Type B pancreatic cell (in vitro differentiated cells): ENCODE measurements at regions not wholly inside any gene's neighbourhood (a gene's known extent, or its start where the extent isn't known, plus 50 kb on each side); places are given as distances from the start of the nearest gene placed in this dataset.

Experiments used
- DNase-seq: peaks from one replicate; pipeline ENCODE4 v3.0.0; 2021; ENCODE audit warnings: mixed read lengths; ENCODE audit not compliant: unreplicated experiment; ENCODE audit errors: extremely low spot score
- H3K27ac Mint-ChIP-seq: 2 replicates; pipeline ENCODE4 v1.8.0; 2021; ENCODE audit warnings: mild to moderate bottlenecking, mixed read lengths
- H3K27me3 Mint-ChIP-seq: 2 replicates; pipeline ENCODE4 v1.8.0; 2021; ENCODE audit warnings: mixed read lengths
- H3K36me3 Mint-ChIP-seq: 2 replicates; pipeline ENCODE4 v1.8.0; 2021; ENCODE audit warnings: mixed read lengths
- H3K4me1 Mint-ChIP-seq: one replicate; pipeline ENCODE4 v1.8.0; 2021; ENCODE audit warnings: mixed read lengths; ENCODE audit not compliant: unreplicated experiment
- H3K4me3 Mint-ChIP-seq: 2 replicates; pipeline ENCODE4 v1.8.0; 2021; ENCODE audit warnings: mild to moderate bottlenecking, mixed read lengths
- H3K9me3 Mint-ChIP-seq: 2 replicates; pipeline ENCODE4 v1.8.0; 2021; ENCODE audit warnings: mixed read lengths
- TF ChIP-seq, protein P1 (sequence below): fragments of 200-600 bp; sonication (generic); conservative IDR thresholded peaks from 2 replicates; pipeline ENCODE4 v1.5.0; 2021; ENCODE audit warnings: antibody characterized with exemption, mild to moderate bottlenecking

DNA sequence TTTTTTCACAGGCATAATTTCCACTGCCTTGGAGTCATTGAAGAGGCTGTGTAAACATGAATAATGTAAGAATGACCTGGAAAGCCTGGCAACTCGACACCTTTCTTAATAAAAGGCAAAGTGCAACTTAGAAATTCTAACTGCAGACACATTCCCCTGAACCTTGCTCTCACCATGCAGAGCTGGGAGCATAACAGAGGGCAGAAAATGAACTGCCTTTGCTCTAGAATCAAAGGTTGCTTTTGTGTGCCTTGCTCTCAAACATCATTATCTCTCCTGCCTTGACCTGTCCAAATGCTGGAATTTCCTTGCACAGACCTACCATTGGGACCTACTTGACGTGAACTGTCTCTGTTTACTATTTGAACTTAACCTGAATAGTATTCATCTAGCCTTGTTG lies 462.0 kb upstream of the ZNF462 start:
- Mint-ChIP-seq H3K27me3 (no peaks in the 10 kb centered on the region), H3K9me3 (peaks cover 7% of the 10 kb centered on the region), H3K4me3 (no peak overlapping the region), H3K27ac (no peak overlapping the region), H3K36me3 (no peaks in the 10 kb centered on the region), H3K4me1 (no peaks in the 10 kb centered on the region)
- DNase-seq: no peak
- TF ChIP-seq, protein P1, sequence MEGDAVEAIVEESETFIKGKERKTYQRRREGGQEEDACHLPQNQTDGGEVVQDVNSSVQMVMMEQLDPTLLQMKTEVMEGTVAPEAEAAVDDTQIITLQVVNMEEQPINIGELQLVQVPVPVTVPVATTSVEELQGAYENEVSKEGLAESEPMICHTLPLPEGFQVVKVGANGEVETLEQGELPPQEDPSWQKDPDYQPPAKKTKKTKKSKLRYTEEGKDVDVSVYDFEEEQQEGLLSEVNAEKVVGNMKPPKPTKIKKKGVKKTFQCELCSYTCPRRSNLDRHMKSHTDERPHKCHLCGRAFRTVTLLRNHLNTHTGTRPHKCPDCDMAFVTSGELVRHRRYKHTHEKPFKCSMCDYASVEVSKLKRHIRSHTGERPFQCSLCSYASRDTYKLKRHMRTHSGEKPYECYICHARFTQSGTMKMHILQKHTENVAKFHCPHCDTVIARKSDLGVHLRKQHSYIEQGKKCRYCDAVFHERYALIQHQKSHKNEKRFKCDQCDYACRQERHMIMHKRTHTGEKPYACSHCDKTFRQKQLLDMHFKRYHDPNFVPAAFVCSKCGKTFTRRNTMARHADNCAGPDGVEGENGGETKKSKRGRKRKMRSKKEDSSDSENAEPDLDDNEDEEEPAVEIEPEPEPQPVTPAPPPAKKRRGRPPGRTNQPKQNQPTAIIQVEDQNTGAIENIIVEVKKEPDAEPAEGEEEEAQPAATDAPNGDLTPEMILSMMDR: no peak

DNA sequence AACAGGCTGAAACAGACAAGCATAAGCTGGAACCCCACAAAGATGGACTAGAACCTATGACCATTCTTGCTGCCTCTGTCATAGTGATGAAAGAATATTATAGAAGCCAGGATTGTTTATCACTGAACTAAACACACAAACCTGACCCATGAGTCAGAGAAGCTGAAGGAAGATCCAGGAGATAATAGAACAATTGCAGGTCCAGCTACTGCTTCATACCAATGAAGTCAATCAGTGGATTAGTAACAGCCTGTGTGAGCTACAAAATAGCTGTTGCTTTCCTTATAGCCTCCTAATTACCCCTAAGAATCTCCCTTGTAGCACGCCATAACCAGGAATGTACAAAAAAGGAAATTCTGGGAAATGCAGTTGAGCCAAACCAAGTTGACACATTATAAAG lies 459.9 kb upstream of the ZNF462 start:
- Mint-ChIP-seq H3K36me3 (no peaks in the 10 kb centered on the region), H3K9me3 (peaks cover 7% of the 10 kb centered on the region), H3K4me1 (no peaks in the 10 kb centered on the region), H3K27ac (no peak overlapping the region), H3K27me3 (no peaks in the 10 kb centered on the region), H3K4me3 (no peak overlapping the region)
- TF ChIP-seq, protein P1: no peak
- DNase-seq: no peak

DNA sequence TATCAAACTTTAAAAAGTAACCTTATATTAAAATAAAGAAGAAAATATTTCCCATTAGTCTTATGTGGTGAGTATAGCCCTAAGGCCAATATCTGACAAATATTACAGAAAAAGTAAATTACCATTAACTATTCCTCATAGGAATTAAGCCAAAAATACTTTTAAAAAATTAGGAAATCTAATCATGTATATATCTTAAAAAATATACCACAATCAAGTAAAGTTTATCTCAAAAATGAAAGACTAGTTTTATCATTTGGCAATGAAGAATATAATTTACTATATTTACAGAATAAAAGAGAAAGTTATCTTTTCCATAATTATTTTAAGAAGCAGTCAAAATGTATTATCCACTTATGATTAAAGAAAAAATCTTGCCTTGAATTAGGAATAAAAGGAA lies 458.8 kb upstream of the ZNF462 start:
- no peak overlapping the region for H3K27ac Mint-ChIP-seq

DNA sequence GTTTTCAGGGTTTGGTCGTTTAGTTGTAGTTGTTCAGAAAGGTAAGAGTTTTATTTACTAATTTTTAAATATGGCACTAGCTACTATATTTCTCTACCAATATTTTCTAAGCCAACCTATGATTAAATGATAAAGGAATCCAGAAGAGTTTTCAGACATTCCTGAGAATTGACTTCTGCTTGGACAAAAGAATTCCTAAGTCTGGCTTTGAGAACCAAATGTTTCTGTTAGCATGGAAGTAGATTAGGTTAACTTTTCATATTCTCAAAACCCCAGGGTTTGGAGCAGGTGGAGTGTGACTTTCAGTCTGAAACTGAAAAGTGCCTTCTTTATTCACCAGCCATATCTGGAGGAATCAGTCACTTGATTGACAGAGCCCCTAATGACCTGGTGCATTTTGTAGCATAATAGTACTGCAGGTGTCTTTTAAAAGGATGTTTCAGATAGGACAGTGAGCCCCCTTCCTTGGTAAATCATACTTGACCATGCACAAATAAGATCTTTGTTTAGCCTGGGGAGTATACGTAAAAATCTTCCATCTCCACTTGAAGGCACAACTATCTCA lies 457.0 kb upstream of the ZNF462 start:
- no peak overlapping the region for H3K4me3 Mint-ChIP-seq
- H3K27me3 Mint-ChIP-seq: no peaks in the 10 kb centered on the region
- TF ChIP-seq, protein P1: no peak
- H3K4me1 Mint-ChIP-seq: peaks cover 4% of the 10 kb centered on the region
- DNase-seq: no peak
- no peak overlapping the region for H3K27ac Mint-ChIP-seq
- H3K36me3 Mint-ChIP-seq: no peaks in the 10 kb centered on the region
- no peaks in the 10 kb centered on the region for H3K9me3 Mint-ChIP-seq

More for the DNA sequence above, 458.8 kb upstream of the ZNF462 start:
- H3K4me1 Mint-ChIP-seq: peaks cover 4% of the 10 kb centered on the region
- H3K4me3 Mint-ChIP-seq: no peak overlapping the region
- peaks cover 7% of the 10 kb centered on the region for H3K9me3 Mint-ChIP-seq
- H3K36me3 Mint-ChIP-seq: no peaks in the 10 kb centered on the region
- TF ChIP-seq, protein P1: no peak
- no peak for DNase-seq
- H3K27me3 Mint-ChIP-seq: no peaks in the 10 kb centered on the region

DNA sequence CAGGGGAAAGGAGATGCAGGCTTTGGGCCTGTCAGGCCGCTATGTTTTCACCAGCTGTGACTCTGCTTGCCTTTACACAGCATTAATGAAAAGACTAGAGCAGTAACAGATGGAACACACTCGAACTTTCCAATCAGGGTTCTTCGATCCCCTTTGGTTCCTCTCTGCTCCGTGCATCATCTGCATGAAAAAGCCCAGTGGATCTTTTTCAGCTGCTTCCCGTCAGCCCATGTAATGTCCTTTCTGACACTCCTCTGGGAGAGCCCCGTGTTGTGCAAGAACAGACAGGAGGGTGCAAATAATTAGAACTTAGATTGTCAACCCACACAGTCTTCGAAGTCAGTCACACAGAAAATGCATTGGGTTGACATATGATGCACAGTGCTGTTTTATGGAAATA lies 448.9 kb upstream of the ZNF462 start:
- no peak for DNase-seq
- Mint-ChIP-seq H3K9me3 (no peaks in the 10 kb centered on the region), H3K27me3 (no peaks in the 10 kb centered on the region), H3K4me1 (no peaks in the 10 kb centered on the region), H3K4me3 (no peak overlapping the region), H3K27ac (no peak overlapping the region), H3K36me3 (no peaks in the 10 kb centered on the region)
- TF ChIP-seq, protein P1: no peak

DNA sequence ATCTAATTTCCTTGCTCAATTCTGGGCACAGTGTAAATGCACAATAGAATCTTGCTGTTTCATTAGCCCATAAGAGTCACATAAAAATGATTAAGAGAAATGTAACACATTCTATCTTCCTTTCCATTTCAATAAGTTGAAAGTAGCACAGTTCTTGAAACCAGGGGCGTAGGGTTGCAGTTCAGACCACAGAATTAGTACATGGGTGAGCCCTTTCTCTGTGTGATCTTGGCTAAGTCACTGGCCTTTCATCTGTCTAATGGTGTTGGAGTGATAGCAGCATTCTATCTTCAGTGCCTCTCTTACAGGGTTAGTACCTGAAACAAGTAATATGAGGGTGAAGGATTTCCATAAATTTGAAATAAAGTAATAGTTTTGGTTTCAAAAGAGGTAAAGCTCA lies 445.3 kb upstream of the ZNF462 start:
- Mint-ChIP-seq H3K27me3 (no peaks in the 10 kb centered on the region), H3K9me3 (no peaks in the 10 kb centered on the region)
- DNase-seq: no peak

More for the DNA sequence above, 445.3 kb upstream of the ZNF462 start:
- Mint-ChIP-seq H3K4me1 (peaks cover 21% of the 10 kb centered on the region), H3K27ac (no peak overlapping the region), H3K36me3 (no peaks in the 10 kb centered on the region), H3K4me3 (no peak overlapping the region)
- TF ChIP-seq, protein P1: no peak
